GM12864 (cell line): ENCODE measurements at regions not wholly inside any gene's neighbourhood (a gene's known extent, or its start where the extent isn't known, plus 50 kb on each side); places are given as distances from the start of the nearest gene placed in this dataset.
"Not testable (repeated sequence)": the region's sequence is repeated elsewhere in the genome, so short reads cannot be mapped to it uniquely, and the experiment has no call there.

Experiments used
- DNase-seq: peaks from one replicate; pipeline ENCODE4 v3.0.0-alpha.2; 2011; ENCODE audit warnings: low read depth
- H3K4me3 ChIP-seq: 2 replicates; pipeline ENCODE4 v1.5.1; 2011; ENCODE audit warnings: mild to moderate bottlenecking, low read depth, low read length, control low read depth
- CTCF ChIP-seq: IDR thresholded peaks from 2 replicates; pipeline ENCODE4 v1.5.1; 2011; ENCODE audit warnings: low read depth, mild to moderate bottlenecking, moderate library complexity, low read length, control low read depth, inconsistent platforms; ENCODE audit errors: missing control alignments

DNA sequence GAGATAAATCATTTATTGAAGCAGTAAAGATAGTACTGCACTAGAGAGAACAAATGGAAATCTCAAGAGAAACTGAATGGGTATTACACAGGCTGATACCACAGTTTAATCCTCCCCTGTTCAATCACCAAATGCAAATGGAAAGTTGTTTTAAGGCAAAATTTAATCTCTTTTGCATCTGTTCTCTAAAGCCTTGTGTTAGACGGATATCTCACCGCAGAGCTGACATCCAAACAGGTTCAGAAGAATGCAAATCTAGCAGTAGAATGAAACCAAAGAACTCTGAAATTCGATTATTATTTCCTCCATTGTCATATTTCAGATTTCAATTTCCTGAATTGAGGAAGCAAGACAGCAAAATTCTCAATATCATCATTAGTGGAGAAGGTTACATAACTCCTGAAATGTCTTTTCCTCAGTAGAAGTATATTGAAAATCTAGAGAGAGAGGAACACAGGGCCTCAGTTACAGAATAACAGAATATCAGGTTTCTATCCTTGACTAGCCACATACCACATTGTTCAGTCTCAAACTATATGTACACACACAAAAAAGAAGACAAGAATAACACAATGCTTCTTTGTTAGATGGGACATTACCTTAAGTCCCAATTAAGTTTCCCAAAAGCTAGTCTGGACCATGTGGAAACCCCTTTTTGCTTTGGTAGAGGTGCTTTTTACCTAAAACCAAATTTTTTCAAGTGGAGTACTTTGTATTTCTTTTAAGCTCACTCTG lies 94.1 kb upstream of the BANK1 start:
- no peak for TF ChIP-seq CTCF
- DNase-seq: no peak
- H3K4me3 ChIP-seq: no peak overlapping the region

- no peak for TF ChIP-seq CTCF
- no peak overlapping the region for H3K4me3 ChIP-seq
- no peak for DNase-seq
These were observed 95.4 kb upstream of the BANK1 start for GRCh38 chr4:101695176-101695575.

DNA sequence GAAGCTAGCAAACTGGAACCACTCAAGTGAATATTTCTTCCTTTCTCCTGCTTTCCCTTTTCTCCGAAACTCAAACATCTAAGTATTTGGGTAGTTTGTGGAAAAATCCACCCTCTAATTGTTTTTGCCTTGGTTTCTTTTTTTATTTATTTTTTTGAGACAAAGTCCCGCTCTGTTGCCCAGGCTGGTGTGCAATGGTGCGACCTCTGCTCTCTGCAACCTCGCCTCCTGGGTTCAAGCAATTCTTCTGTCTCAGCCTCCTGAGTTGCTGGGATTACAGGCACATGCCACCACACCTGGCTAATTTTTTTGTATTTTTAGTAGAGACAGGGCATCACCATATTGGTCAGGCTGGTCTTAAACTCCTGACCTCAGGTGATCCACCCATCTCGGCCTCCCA lies 96.1 kb upstream of the BANK1 start:
- not testable (repeated sequence) for H3K4me3 ChIP-seq, DNase-seq

GRCh38 chr4:101693842-101694398 lies 96.6 kb upstream of the BANK1 start:
- DNase-seq: peak; percentile 5
- no peak for TF ChIP-seq CTCF
- no peak overlapping the region for H3K4me3 ChIP-seq

GRCh38 chr4:101689220-101689619 lies 101.3 kb upstream of the BANK1 start:
- no peak for DNase-seq
- no peak overlapping the region for H3K4me3 ChIP-seq
- no peak for TF ChIP-seq CTCF

DNA sequence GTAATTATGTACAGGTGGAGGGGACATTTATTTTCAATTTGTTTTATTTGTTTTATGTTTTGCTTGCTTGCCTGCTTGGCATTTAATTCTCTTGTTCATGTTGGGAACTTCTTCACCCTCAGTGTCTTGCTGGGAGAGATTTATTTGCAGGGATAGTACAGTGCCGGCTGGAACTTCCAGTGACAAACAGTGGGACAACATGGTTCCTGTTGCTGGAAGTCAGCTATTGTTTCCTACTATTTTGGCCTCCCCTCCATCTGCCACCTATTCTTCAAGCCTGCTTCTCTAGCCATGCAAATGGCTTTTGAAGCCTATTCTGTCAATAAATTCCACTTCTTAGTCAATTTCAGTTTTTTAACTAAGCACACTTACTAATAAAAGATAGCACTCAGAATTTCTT lies 105.4 kb upstream of the BANK1 start:
- TF ChIP-seq CTCF: no peak
- no peak for DNase-seq
- no peak overlapping the region for H3K4me3 ChIP-seq

- no peak for DNase-seq
- no peak overlapping the region for H3K4me3 ChIP-seq
- no peak for TF ChIP-seq CTCF
These were observed 107.6 kb upstream of the BANK1 start for GRCh38 chr4:101682946-101683345.
